HPDE6-E6E7 (cell line): ENCODE measurements at regions not wholly inside any gene's neighbourhood (a gene's known extent, or its start where the extent isn't known, plus 50 kb on each side); places are given as distances from the start of the nearest gene placed in this dataset.

Experiments
- DNase-seq: peaks from one replicate; pipeline ENCODE4 v3.0.0; 2011; ENCODE audit warnings: missing footprints; ENCODE audit errors: extremely low spot score

DNA sequence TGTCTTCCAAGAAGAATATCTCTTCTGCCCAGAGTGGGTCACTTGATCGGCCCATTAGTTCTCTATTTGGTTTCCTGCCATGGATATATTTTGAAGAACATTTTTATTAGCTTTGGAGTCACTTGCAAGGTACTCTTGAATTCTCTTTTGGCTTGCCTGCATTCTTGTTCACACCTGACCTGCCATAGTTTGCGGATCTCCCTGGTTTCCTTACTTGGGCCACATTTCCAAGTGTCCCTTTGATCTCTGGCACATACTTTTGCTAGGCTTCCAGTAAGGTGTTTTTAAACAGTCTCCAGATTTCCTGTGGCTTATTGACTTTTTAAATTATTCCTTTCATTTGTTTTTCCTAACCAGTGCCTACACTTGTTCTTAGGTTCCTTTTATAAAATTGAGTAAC is 488.5 kb upstream of the MDFIC2 start:
- DNase-seq: no peak

DNA sequence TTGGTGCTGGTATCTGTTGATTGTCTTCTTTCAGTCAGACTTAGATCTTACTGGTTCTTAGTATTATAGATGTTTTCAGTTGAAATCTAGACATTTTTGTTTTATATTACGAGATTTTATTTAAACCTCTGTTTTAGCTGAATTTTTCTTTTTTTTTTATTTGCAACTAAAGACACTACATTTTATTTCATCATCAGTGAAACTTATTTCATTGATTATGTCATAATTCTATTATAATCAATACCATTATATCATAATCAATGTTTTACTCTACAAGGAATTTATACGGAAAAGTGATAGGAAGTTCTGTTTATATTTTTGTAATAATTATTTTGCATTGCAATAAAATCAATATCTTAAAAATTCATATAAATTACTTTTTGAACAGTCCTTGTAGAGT is 477.4 kb upstream of the MDFIC2 start:
- no peak for DNase-seq

DNA sequence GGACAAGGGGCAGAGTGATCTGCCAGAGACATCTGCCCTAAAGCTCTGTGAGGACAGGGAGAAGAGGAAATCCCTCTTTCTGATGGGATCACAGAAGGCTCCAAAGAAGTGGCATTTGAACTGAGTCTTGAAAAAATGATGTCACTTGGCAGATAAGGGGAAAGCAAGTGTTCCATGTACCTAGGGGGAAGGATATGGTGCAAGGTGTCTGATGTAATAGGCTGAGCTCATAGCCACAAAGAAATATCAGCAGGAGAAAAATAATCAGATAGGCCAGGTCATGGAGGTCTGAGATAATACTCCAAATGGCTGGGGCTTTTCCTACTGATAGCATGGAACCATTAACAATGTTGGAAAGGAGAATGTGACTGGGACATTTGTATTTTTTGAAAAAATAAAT is 468.4 kb upstream of the MDFIC2 start:
- no peak for DNase-seq

DNA sequence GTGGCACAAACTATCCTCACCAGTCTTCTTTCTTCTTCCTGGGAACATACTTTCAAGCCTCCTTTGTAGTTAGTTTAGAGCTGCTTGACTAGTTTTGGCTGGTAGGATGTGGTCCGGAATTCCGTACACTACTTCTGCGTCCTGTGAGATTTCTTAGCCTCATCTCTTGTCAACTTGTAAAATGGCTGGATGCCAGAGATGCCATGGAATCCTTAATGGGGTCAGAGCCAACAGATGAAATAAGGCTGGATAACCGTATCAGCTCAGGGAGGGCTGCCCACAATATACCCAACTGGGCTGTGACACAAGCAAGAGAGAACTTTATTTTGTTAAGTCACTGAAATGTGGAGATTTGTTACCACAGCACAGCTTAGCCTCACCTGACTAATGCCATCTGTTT is 466.9 kb upstream of the MDFIC2 start:
- no peak for DNase-seq

DNA sequence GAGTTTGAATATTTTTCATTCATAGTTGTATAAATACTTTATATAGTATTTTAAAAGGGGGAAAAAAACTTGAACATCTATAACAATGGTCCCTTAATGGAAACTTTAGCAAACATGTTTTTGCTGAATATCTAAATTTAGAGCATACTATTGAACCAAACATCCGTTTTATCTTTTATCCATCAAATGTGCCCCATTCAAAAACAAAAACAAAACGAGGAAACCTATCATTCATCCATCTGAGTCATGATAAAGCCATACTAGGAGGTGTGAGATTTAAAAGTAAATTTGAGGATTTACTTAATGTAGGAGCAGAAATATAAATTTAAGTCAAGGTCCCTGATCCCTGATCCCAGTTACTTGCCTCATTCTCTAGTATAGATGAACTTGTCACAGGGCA is 463.6 kb upstream of the MDFIC2 start:
- DNase-seq: no peak

DNA sequence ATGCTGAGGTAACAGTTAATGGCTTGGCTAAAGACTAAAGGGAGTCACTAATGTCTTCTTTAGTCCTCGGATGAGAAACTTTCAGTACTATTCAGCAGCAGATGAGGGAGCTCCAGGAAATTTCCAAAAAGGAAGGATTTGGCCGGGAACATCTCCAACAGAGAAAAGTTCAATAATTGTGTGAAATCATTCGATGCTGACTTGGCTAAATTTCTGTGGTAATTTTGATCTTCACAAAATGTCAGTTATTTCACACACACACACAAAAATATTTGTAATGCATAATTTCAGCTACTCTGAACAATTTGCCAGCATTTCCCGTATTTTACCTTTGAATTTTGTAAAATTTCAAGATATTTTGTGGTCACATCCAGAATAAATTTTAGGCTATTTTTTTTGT is 462.8 kb upstream of the MDFIC2 start:
- DNase-seq: no peak

DNA sequence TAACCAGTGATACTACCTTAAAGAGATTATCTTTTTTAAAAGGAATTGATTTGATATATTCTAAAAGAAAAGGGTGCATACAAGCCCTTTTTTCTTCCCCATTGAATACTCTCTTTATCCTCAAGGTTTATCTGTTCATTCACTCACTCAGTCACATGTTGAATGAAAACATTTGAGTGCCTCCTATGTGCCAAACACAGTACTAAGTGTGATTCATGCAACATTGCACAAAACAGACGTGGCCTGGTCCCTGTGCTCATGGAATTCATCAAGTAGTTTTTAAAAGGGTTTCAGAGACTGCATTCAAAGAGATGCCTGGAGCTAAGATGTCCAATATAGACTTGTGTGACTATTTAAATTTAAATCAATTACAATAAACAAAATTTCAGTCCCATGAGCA is 462.2 kb upstream of the MDFIC2 start:
- no peak for DNase-seq

DNA sequence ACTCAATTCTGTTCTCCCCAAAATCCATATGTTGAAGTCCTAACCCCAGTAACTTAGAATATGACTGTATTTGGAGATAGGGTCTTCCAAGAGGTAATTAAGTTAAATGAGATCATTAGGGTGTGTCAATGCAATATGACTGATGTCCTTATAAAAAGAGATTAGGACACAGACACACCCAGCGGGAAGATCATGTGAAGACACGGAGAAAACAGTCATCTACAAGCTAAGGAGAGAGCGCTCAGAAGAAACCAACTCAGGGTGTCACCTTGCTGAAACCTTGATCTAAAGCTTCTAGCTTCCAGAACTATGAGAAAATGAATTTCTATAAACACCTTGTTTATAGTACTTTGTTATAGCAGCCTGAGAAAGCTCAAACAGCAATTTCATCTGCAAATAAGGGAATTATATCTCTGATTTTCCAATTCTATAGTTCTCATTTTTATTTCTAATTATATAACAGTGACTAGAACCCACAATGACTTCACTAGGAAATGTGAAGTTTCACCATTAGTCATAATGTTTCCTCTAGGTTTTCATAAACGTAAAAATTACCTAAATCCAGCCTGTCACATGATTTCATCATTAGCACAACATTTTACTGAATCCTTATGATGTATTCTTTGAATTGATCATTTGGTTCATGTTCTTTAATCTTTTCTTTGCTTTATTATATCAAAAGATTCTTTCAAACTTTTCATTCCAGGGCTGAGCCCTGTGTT is 459.1 kb upstream of the MDFIC2 start:
- DNase-seq: no peak

DNA sequence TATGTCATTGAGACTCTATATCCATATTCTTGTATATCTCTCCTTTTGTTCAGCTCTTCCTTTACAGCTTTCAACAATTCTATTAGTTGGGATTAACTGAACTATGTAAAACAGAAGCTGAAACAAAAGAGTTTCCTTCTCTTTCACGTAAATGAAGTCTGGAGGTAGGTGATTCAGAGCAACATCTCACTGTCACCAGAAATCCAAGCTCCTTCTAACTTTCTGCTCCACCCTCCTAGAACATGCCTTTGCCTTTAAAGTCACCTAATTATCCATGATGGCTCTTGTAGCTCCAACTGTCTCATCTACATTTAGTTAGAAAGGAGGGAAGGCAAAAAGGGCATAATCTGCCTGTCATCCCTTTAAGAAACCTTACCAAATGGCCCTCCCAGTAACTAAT is 458.2 kb upstream of the MDFIC2 start:
- no peak for DNase-seq

DNA sequence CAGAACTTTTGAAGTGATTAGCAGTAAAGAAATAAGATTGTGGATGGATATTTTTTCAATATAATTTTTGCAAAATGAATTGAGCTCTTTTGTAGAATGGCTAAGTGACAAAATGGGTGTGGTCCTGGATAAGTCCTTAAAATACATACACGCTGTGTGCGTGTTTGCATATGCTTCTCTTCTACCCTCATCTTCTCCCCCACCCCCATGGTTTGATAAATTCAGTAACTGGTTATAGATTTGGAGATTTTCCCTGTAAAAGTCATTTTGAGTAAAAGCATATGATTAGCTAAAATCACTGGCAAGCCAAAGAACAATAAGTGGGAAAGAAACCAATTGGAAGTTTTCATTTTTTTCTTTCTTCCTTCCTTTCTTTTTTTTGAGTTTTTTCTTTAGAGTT is 453.9 kb upstream of the MDFIC2 start:
- no peak for DNase-seq

DNA sequence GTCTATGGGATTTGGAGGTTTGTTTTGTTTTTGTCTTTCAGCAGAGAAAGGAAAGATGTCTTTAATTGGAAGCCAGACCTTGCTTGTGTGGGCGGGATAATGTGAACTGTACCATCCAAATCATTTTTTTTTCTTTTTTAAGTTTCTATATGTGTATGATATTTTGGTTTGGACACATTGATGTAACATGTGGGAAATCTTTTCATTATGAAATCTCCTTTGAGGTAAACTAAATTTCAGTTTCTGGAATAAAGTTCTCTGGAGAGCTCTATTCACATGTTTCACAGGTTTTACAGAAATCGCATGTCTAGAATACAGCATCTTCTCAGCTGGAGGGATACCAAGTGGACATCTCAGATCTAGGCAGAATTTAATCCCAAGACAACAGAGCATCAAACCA is 451.5 kb upstream of the MDFIC2 start:
- DNase-seq: no peak

DNA sequence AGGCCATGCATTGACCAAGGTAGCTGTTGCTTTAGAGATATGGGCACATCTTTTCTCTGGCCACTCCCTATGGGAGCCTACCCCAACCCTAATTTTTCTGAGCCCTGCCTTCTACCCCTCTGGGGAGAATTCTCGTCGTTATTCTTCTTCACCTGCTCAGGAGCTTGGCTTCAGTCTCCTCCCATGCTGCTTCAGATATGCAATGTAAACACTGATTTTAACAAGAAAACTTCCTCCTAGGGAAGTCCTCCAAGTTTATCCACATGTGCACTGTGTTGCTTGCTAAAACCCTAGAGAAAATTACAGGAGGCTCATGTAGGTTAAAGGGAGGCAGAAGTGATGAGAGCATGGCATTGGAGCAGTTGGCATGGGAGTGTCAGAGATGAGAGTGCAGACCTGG is 445.2 kb upstream of the MDFIC2 start:
- no peak for DNase-seq

DNA sequence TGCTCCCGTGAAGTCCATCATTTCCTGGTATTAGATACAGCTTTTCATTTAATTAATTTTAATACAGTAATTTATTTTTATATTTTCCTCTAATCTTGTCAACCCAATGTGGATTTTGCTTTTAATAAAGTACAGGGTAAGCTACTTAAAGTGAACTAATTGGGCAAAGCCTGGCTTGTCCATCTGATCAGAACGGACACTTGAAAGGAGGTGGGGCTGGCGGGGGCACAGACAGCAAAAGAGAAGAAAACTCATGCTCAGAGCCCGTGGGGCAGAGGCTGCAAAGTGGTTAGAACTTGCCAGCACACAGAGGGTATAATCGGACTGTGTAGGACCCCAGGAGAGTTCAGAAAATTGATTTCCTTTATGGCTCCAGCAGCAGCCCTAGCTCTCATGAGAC is 443.1 kb upstream of the MDFIC2 start:
- no peak for DNase-seq

DNA sequence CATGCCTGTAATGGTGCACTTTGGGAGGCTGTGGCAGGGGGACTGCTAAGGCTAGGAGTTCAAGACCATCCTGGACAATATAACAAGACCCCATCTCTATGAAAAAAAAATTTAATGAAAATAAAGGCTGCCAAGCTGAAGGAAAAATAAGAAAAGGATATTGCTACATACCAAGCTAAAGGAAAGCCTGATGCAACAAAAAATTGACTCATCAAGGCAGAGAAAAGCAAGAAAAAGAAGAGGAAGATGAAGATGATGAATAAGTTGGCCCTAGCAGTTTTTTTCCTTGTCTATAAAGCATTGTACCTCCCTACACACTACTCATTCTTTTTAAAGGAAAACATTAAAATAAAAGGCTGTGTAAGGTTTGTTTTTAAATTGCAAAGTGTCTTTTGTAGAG is 441.9 kb upstream of the MDFIC2 start:
- DNase-seq: no peak

DNA sequence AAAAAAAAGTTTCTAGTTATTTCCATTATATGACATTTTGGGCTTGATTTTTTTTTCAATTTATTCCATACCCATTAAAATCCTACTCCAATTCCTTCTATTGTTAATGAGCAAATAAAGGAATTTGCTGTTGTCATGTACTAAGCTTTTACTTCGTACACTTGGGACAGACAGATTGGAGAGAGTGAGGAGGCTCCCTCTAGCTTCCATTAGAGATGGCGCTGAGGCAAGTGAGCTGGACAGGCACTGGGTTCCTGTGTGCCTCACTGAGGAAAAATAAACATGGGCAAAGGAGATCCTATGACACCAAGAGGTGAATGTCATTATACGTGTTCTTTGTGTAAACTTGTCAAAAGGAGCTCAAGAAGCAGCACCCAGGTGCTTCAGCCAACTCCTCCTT is 441.1 kb upstream of the MDFIC2 start:
- DNase-seq: no peak

DNA sequence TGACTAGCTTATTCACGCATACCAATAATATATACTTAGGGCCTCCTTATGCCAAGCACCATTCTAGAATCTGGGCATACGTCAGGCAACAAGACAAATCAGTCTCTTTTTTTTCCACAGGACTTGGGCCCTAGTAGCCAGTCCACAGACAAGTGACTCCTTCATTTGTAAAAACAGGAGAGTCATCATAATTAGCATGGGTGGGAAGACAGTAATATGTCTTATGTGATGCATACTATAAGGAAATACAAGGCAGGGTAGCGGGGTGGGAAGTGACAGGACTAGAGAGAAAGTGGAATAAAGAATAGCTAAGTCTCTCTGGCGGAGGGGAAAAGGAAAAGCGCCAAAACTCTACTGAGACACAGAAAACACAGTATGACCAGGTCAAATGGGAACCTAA is 439.6 kb upstream of the MDFIC2 start:
- DNase-seq: no peak

DNA sequence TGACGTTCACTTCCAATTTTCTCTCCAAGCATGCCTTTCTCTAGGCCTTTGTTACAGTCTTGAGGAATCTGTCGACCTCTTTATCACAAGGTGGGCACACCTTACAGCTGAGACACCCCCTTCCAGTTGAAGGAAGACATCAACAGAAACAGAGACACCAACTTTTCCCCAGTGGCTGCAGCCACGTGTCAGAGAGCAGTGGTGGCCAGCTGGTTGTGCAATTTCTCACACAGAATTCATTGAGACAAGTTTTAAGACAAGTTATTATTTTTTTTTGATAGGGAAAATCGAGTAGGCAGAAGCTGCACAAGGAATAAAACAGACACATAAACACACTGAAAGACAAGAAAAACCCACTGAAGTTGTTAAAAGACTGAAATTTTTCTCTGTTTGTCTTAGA is 436.7 kb upstream of the MDFIC2 start:
- DNase-seq: no peak

DNA sequence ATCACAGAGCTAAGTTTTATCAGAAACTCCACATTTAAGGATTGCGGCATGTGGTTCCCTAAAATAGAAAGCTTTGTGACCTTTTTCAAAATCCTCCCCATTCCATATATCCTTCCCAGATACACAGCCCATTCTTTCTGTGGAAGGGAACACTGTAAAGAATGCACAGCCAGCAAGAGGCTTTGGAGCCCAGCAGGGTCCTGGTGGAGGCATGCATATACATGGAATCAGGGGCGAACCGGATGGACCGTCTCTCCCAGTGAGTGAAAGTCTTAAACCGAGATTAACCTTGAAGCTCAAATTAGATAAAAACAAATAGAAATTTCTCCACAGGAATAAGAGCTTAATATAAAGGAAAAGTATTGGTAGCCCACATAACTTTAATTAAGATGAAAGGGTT is 436.2 kb upstream of the MDFIC2 start:
- no peak for DNase-seq

DNA sequence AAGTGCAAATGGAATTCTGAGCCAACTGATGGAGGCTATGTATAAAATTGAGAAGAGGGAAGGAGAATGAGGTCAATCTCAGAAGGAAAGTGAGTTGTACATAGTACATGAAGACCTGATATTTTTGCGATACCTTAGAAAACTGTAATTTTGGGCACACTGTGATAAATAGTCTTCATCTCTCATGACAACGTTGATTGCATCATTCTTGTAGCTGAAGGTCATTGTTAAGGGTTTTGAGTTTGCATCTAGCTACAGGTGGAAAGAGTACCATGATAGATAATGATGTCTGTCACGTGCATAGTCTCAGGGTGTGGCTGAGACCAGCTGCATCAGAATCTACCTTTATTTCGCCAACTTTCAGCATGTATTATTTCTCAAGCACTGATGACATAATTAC is 435.4 kb upstream of the MDFIC2 start:
- no peak for DNase-seq

DNA sequence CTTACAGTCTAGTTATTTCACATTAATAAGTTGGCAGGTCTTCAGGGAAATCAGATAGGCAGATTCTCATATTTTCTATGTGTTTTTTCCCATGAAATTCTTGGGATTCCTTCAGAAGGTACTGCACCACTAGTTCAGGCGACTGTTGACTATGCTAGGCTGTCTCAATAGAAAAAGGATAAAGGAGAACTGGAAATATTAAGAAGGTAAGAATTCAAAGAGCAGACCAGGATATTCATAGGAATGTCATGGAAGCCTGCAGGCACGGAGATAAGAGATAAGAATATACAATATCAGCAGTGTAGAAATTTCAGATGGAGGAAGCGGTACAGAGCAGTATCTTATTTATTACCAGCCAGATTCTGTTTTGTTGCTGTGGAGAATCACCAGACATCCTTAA is 432.1 kb upstream of the MDFIC2 start:
- no peak for DNase-seq

DNA sequence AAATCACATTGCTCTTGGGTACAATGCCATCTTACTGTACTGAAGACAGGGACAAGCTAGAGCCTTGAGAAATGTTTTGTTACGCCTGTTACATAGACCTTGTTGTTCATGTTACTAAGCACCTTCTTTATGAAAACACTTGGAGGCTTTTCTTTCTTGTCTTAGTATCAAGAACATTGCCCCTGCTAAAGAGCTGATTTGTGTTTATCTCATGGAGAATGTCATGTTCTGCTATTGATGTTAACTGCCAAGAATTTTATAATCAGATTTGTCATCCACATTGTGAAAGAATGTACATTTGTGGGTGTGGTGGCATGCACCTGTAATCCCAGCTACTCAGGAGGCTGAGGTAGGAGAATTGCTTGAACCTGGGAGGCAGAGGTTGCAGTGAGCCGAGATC is 431.3 kb upstream of the MDFIC2 start:
- no peak for DNase-seq

DNA sequence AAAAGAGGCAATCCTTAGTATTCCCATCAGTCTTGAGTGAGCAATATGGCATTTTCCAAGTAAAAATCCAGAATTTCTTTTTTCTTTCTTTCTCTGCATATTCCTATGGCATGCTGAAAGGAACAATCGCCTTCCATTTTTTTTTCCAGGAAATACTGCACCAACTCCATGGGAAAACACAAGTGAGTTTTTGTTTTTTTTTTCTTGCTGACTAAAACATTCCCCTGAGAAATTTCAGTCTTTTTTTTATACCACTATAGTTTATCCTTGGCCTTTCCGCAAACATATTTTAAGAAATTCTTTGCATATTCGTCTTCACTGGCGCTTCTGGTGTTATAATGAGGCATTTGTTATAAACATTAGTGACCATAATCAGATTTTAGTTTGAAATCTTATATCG is 429.6 kb upstream of the MDFIC2 start:
- no peak for DNase-seq

DNA sequence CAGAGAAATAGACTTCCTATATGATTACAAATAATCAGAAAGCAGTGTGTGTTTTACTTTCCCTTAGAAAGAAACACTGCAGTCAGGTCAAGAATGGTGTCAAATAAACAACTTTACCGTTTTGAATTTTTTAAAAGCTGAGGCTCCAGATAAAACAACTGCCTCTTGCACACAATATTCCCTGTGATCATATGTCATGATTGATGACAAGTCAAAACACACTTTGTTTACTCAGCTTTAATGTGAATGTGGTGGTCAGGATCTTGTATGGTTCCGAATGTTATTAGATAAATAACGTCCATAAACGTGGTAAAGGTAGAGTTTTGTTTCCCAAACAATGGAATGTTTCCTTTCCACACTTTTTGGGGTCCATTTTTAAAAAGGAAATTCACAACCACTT is 428.4 kb upstream of the MDFIC2 start:
- no peak for DNase-seq

DNA sequence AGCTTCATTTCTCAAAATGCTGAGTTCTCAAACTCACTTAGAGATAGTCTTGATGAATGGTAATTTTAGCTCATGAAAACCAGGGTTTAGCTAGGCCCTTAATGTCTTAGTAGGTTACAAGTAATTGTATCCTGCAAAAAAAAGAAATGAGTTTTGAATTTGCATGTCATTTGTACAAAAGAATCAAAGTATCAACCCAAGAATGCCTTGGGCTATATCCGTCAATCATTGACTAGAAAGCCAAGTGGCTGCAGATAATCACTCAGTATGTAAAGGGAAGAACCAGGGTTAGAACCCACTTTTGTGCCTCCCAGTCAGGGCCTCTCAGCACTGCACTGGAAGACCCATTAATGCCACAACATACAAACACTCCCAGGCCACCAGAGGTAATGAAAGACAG is 427.6 kb upstream of the MDFIC2 start:
- DNase-seq: no peak

DNA sequence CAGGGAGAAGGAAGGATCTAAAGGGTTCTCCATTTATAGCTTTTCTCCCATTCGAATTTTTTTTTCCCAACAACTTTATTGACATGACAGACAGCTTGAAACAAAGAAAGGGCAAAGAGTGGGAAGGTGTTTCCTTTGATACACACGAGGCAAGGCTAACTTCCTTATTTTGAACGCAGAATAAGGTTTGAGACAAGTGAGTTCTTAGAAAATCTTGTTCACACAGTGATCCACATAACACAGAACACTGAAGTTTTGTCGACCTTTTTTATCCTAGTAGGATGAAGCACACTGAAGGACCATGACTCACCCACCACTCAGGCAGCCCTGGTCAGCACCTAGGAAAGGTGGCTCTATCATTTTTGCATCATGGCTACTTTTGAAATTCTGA is 425.8 kb upstream of the MDFIC2 start:
- DNase-seq: no peak
